ENCODE measurements at regions not wholly inside any gene's neighbourhood (a gene's known extent, or its start where the extent isn't known, plus 50 kb on each side); places are given as distances from the start of the nearest gene placed in this dataset.

DNA sequence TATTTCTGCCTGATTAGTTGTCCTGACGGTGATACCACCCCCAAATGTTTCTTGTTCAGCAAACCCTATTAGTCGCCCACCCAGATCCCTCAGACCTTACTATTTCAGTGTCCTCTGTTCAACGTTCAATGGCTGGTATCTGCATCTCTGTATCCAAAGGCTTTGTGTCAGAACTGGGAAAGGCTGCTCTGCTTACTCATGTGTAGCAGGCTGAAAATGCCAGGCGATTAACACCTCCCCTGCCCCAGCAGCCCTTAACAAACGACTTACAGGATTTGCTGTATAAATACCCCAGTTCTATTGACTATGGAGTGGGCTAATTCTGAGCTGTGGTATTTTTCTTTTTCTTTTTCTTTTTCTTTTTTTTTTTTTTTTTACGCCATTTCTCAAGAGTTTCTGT, 415.0 kb downstream of the ZNF674 start:
- no peak for TF ChIP-seq POLR2AphosphoS5 (IDR thresholded peaks at IDR 0.05; ENCODE audit: insufficient read depth in 1 of 2, low read depth in 1 of 2)
- TF ChIP-seq CTCF (IDR thresholded peaks at IDR 0.05), result no peak
